ENCODE measurements at regions not wholly inside any gene's neighbourhood (a gene's known extent, or its start where the extent isn't known, plus 50 kb on each side); places are given as distances from the start of the nearest gene placed in this dataset.

- no peak for DNase-seq (ENCODE audit: low read depth in 3 of 3)
Measured at GRCh38 chr4:184968366-184968765, 49.9 kb upstream of the HELT start.

Data from stimulated activated CD4-positive, alpha-beta T cell treated with anti-CD3 and anti-CD28 coated beads, TNF-alpha, amount 100 ng/mL, for 24 hours (primary cell).